Calu3 (cell line): ENCODE measurements at regions not wholly inside any gene's neighbourhood (a gene's known extent, or its start where the extent isn't known, plus 50 kb on each side); places are given as distances from the start of the nearest gene placed in this dataset.

Source experiments
- BruUV-seq: library from RNA; stranded (reverse); fragments of 400-500 nt; replicated peaks from 2 replicates; lab custom pipeline; 2021; lab: Mats Ljungman, UMichigan
- CTCF ChIA-PET: fragments of 300-600 bp; sonication (Branson Sonifier 250); formaldehyde crosslinking; loops from one replicate; lab custom pipeline; 2022; ENCODE audit warnings: antibody characterized with exemption; lab: Charles Lee
- DNase-seq: peaks from one replicate; pipeline ENCODE4 v3.0.0; 2022
- H3K27ac Mint-ChIP-seq: one replicate; pipeline ENCODE4 v1.8.0; 2022; ENCODE audit warnings: mixed read lengths; ENCODE audit not compliant: unreplicated experiment
- H3K27me3 Mint-ChIP-seq: one replicate; pipeline ENCODE4 v1.8.0; 2022; ENCODE audit warnings: mixed read lengths; ENCODE audit not compliant: unreplicated experiment
- H3K36me3 Mint-ChIP-seq: one replicate; pipeline ENCODE4 v1.8.0; 2022; ENCODE audit warnings: mild to moderate bottlenecking, moderate library complexity, mixed read lengths; ENCODE audit not compliant: insufficient read depth, unreplicated experiment
- H3K4me1 Mint-ChIP-seq: one replicate; pipeline ENCODE4 v1.8.0; 2022; ENCODE audit warnings: mild to moderate bottlenecking, low read depth, mixed read lengths; ENCODE audit not compliant: unreplicated experiment
- H3K4me3 Mint-ChIP-seq: one replicate; pipeline ENCODE4 v1.8.0; 2022; ENCODE audit warnings: mild to moderate bottlenecking, low read depth, moderate library complexity, mixed read lengths; ENCODE audit not compliant: unreplicated experiment
- H3K9me3 Mint-ChIP-seq: one replicate; pipeline ENCODE4 v1.8.0; 2022; ENCODE audit warnings: low read depth, mixed read lengths; ENCODE audit not compliant: unreplicated experiment
- CTCF ChIP-seq: fragments of 200-600 bp; IDR thresholded peaks from one replicate; pipeline ENCODE4 v1.8.0; 2022; ENCODE audit warnings: antibody characterized with exemption; ENCODE audit not compliant: unreplicated experiment
- intact Hi-C: fragments of 100-400 bp; cut with micrococcal nuclease; formaldehyde crosslinking; loops from one replicate; pipeline ENCODE4 v1.10.0; 2022; ENCODE audit not compliant: unreplicated experiment

- Mint-ChIP-seq H3K27ac (no peak overlapping the region), H3K36me3 (peaks cover 4% of the 10 kb centered on the region), H3K27me3 (peaks cover 5% of the 10 kb centered on the region), H3K9me3 (no peaks in the 10 kb centered on the region), H3K4me3 (no peak overlapping the region), H3K4me1 (peaks cover 10% of the 10 kb centered on the region)
- CTCF ChIA-PET = interaction anchor here (0.6 to 5.0 kb wide), 4 partner anchors 59 to 379 kb away, joined by 3 to 83 read pairs (median 4); partner anchors contain the start of genes CDC26 and PRPF4
- intact Hi-C loops = loop anchor here (2.0 to 10.0 kb wide), 2 partner anchors 207 to 729 kb away; no protein-coding TSS in a partner anchor
- no peak for DNase-seq
- TF ChIP-seq CTCF = no peak
- BruUV-seq = no TSS peak
Measured at GRCh38 chr9:113653746-113654604, 190.4 kb downstream of the RGS3 start.

- no peak for TF ChIP-seq CTCF
- H3K27ac Mint-ChIP-seq = peak overlapping the region; percentile 35
- no peak overlapping the region for H3K4me3 Mint-ChIP-seq
- no TSS peak for BruUV-seq
- no peak for DNase-seq
- CTCF ChIA-PET = interaction anchor here (0.6 to 5.0 kb wide), 13 partner anchors 28 to 401 kb away, joined by 3 to 83 read pairs (median 5); partner anchors contain the start of genes C9orf43, CDC26, POLE3 and PRPF4
- intact Hi-C loops = loop anchor here (1.0 to 10.0 kb wide), 4 partner anchors 48 to 730 kb away; no protein-coding TSS in a partner anchor
- no peaks in the 10 kb centered on the region for H3K9me3 Mint-ChIP-seq
- H3K27me3 Mint-ChIP-seq = peaks cover 13% of the 10 kb centered on the region
- H3K36me3 Mint-ChIP-seq = peaks cover 4% of the 10 kb centered on the region
- H3K4me1 Mint-ChIP-seq = peaks cover 10% of the 10 kb centered on the region
Measured at GRCh38 chr9:113654605-113655428, 191.3 kb downstream of the RGS3 start.

GRCh38 chr9:113656771-113657670 is 193.5 kb downstream of the RGS3 start:
- intact Hi-C loops = loop anchor here (5.0 to 10.0 kb wide), 2 partner anchors 50 to 732 kb away; no protein-coding TSS in a partner anchor
- BruUV-seq = no TSS peak
- peaks cover 10% of the 10 kb centered on the region for H3K4me1 Mint-ChIP-seq
- peaks cover 4% of the 10 kb centered on the region for H3K36me3 Mint-ChIP-seq
- H3K9me3 Mint-ChIP-seq = no peaks in the 10 kb centered on the region
- DNase-seq = no peak
- no peak for TF ChIP-seq CTCF
- peaks cover 28% of the 10 kb centered on the region for H3K27me3 Mint-ChIP-seq
- CTCF ChIA-PET = interaction anchor here (0.5 to 5.0 kb wide), 12 partner anchors 55 to 436 kb away, joined by 3 to 83 read pairs (median 4); partner anchors contain the start of genes C9orf43, CDC26, FKBP15 and POLE3
- H3K4me3 Mint-ChIP-seq = no peak overlapping the region
- no peak overlapping the region for H3K27ac Mint-ChIP-seq
